Spinal cord (tissue), 9 donors: ENCODE measurements at regions not wholly inside any gene's neighbourhood (a gene's known extent, or its start where the extent isn't known, plus 50 kb on each side); places are given as distances from the start of the nearest gene placed in this dataset.
"Not testable (repeated sequence)": the region's sequence is repeated elsewhere in the genome, so short reads cannot be mapped to it uniquely, and the experiment has no call there.

Experiments used
- DNase-seq, 6 donors: peaks; one replicate each; pipeline versions ENCODE4 v3.0.0 to v3.0.0-alpha.2; 2013 to 2015; ENCODE audit warnings: low spot score in 6 of 6, low read depth in 4 of 6
- H3K27ac ChIP-seq: one replicate; pipeline ENCODE4 v1.5.1; 2013; ENCODE audit warnings: low read depth, low read length, control low read depth
- H3K27me3 ChIP-seq: one replicate; pipeline ENCODE4 v1.6.1; 2013; ENCODE audit warnings: low read length; ENCODE audit not compliant: control insufficient read depth, insufficient read depth
- H3K36me3 ChIP-seq: one replicate; pipeline ENCODE4 v1.6.1; 2013; ENCODE audit warnings: low read length; ENCODE audit not compliant: control insufficient read depth, insufficient read depth
- H3K4me1 ChIP-seq: one replicate; pipeline ENCODE4 v1.6.1; 2013; ENCODE audit warnings: low read length; ENCODE audit not compliant: control insufficient read depth, insufficient read depth
- H3K4me3 ChIP-seq: one replicate; pipeline ENCODE4 v1.5.1; 2013; ENCODE audit warnings: low read depth, low read length, control low read depth
- H3K9me3 ChIP-seq: one replicate; pipeline ENCODE4 v1.6.1; 2013; ENCODE audit warnings: low read length; ENCODE audit not compliant: control insufficient read depth, insufficient read depth
- WGBS: methylation state at CpG from one replicate; pipeline ENCODE4 v1.1.5; 2013; ENCODE audit warnings: missing lambda C conversion rate; ENCODE audit not compliant: insufficient coverage; 5-methylcytosine and 5-hydroxymethylcytosine counted together
- donor health status: healthy.

GRCh38 chrY:26167332-26167731 lies 545.4 kb downstream of the CDY1 start:
- H3K27ac ChIP-seq, H3K4me1 ChIP-seq, H3K4me3 ChIP-seq, DNase-seq, H3K36me3 ChIP-seq, H3K9me3 ChIP-seq, H3K27me3 ChIP-seq: not testable (repeated sequence)
- WGBS = no CpG with 5 or more reads among the region's 2 CpGs

DNA sequence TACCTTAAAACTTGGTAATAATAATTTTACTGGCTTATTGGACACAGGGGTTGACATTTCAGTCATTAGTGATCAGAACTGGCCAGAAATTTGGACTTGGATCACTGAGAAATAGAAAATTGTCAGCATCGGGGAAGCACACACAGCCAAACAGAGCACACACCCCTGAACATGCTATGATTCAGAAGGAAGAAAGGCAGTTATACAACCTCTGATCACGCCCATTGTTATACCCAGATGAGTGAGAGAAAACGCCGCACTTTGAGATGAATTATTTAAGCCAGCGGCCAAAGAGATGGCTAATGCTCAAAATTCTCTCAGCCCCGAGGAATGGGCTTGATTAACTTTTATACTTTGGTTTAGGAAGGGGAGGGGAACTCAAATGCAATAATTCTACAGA lies 557.4 kb downstream of the CDY1 start:
- H3K9me3 ChIP-seq, DNase-seq, H3K27me3 ChIP-seq, H3K4me1 ChIP-seq, H3K27ac ChIP-seq, H3K4me3 ChIP-seq, H3K36me3 ChIP-seq: not testable (repeated sequence)
- no CpG with 5 or more reads among the region's 6 CpGs for WGBS

- no CpG with 5 or more reads among the region's 1 CpG for WGBS
- not testable (repeated sequence) for H3K27ac ChIP-seq, H3K36me3 ChIP-seq, H3K9me3 ChIP-seq, H3K4me1 ChIP-seq, DNase-seq, H3K27me3 ChIP-seq, H3K4me3 ChIP-seq
Observed at GRCh38 chrY:26224974-26225373, 603.1 kb downstream of the CDY1 start.

- H3K27me3 ChIP-seq, H3K27ac ChIP-seq, DNase-seq, H3K4me1 ChIP-seq, H3K36me3 ChIP-seq, H3K9me3 ChIP-seq, H3K4me3 ChIP-seq: not testable (repeated sequence)
- no CpG with 5 or more reads among the region's 1 CpG for WGBS
Observed at GRCh38 chrY:26225468-26225867, 603.6 kb downstream of the CDY1 start.

GRCh38 chrY:26240944-26241343 lies 619.0 kb downstream of the CDY1 start:
- DNase-seq, H3K9me3 ChIP-seq, H3K4me1 ChIP-seq, H3K27me3 ChIP-seq, H3K36me3 ChIP-seq, H3K27ac ChIP-seq, H3K4me3 ChIP-seq: not testable (repeated sequence)
- no CpG with 5 or more reads among the region's 5 CpGs for WGBS

GRCh38 chrY:26254262-26254661 lies 632.3 kb downstream of the CDY1 start:
- not testable (repeated sequence) for H3K36me3 ChIP-seq, H3K27ac ChIP-seq

GRCh38 chrY:26265449-26265848 lies 643.5 kb downstream of the CDY1 start:
- H3K4me1 ChIP-seq, H3K27me3 ChIP-seq, H3K4me3 ChIP-seq, H3K36me3 ChIP-seq, H3K27ac ChIP-seq, H3K9me3 ChIP-seq, DNase-seq: not testable (repeated sequence)
- no CpG with 5 or more reads among the region's 3 CpGs for WGBS

More at GRCh38 chrY:26254262-26254661, 632.3 kb downstream of the CDY1 start:
- DNase-seq, H3K4me3 ChIP-seq, H3K9me3 ChIP-seq, H3K27me3 ChIP-seq, H3K4me1 ChIP-seq: not testable (repeated sequence)

GRCh38 chrY:26268421-26268820 lies 646.5 kb downstream of the CDY1 start:
- not testable (repeated sequence) for H3K27ac ChIP-seq, H3K4me3 ChIP-seq, H3K36me3 ChIP-seq, H3K4me1 ChIP-seq, H3K9me3 ChIP-seq, DNase-seq, H3K27me3 ChIP-seq
- WGBS = no CpG with 5 or more reads among the region's 3 CpGs

GRCh38 chrY:26268934-26269333 lies 647.0 kb downstream of the CDY1 start:
- not testable (repeated sequence) for DNase-seq, H3K4me1 ChIP-seq, H3K4me3 ChIP-seq, H3K36me3 ChIP-seq, H3K27me3 ChIP-seq, H3K9me3 ChIP-seq, H3K27ac ChIP-seq
- WGBS = no CpG with 5 or more reads among the region's 2 CpGs

- H3K27ac ChIP-seq, H3K4me1 ChIP-seq, H3K4me3 ChIP-seq, H3K9me3 ChIP-seq, H3K27me3 ChIP-seq, DNase-seq, H3K36me3 ChIP-seq: not testable (repeated sequence)
- no CpG with 5 or more reads among the region's 2 CpGs for WGBS
Observed at GRCh38 chrY:26273089-26273488, 651.2 kb downstream of the CDY1 start.

- not testable (repeated sequence) for H3K9me3 ChIP-seq, DNase-seq, H3K4me3 ChIP-seq, H3K27ac ChIP-seq, H3K36me3 ChIP-seq, H3K27me3 ChIP-seq, H3K4me1 ChIP-seq
Observed at GRCh38 chrY:26306046-26306445, 684.1 kb downstream of the CDY1 start.
